ENCODE measurements at regions not wholly inside any gene's neighbourhood (a gene's known extent, or its start where the extent isn't known, plus 50 kb on each side); places are given as distances from the start of the nearest gene placed in this dataset.

- TF ChIP-seq CTCF (conservative IDR thresholded peaks at IDR 0.05) = no peak
- Histone ChIP-seq H3K23me2 (ENCODE audit: insufficient read length, low read depth, low read length, poor library complexity, severe bottlenecking) (no peaks in the 10 kb centered on the region), H3K23ac (ENCODE audit: insufficient read length, low read depth, low read length) (no peak overlapping the region), H2BK15ac (ENCODE audit: low read depth, low read length) (no peak overlapping the region), H2BK120ac (ENCODE audit: low read depth, low read length, poor library complexity, severe bottlenecking) (no peak overlapping the region), H3K79me1 (ENCODE audit: insufficient read depth, low read depth, low read length, poor library complexity, severe bottlenecking) (no peaks in the 10 kb centered on the region), H2BK20ac (ENCODE audit: low read depth, low read length, poor library complexity, severe bottlenecking) (no peak overlapping the region), H3K27me3 (ENCODE audit: insufficient read depth, low read length) (no peaks in the 10 kb centered on the region), H3K9ac (ENCODE audit: extremely low read depth, insufficient read length, low read length) (no peak overlapping the region), H3K14ac (ENCODE audit: insufficient read depth, low read length) (no peak overlapping the region), H2AFZ (ENCODE audit: low read length) (no peak overlapping the region), H2BK12ac (ENCODE audit: insufficient read length, low read depth, low read length) (no peak overlapping the region), H3K4me1 (ENCODE audit: insufficient read depth, low read length) (peaks cover 2% of the 10 kb centered on the region; the same call in 1 of the 2 replicates), H3K9me3 (ENCODE audit: control insufficient read depth, low read depth, low read length) (no peaks in the 10 kb centered on the region), H4K20me1 (ENCODE audit: control insufficient read depth, insufficient read depth, insufficient read length) (no peaks in the 10 kb centered on the region), H4K91ac (ENCODE audit: insufficient read length, low read depth, low read length) (no peak overlapping the region), H2BK5ac (ENCODE audit: insufficient read length, low read length) (no peak overlapping the region), H3T11ph (ENCODE audit: low read length) (no peak overlapping the region), H4K5ac (ENCODE audit: insufficient read length, low read depth, low read length) (no peak overlapping the region), H2AK5ac (ENCODE audit: insufficient read length, low read length) (no peak overlapping the region), H3K4ac (ENCODE audit: low read depth, low read length) (no peak overlapping the region), H3K56ac (ENCODE audit: insufficient read length, low read depth, low read length) (no peak overlapping the region), H3K79me2 (ENCODE audit: insufficient read depth, low read length) (no peaks in the 10 kb centered on the region), H4K8ac (replicated peaks; ENCODE audit: insufficient read length, low read depth, low read length) (no peak overlapping the region), H3K27ac (ENCODE audit: insufficient read length, low read depth, low read length) (no peak overlapping the region), H3K18ac (ENCODE audit: insufficient read length, low read depth, low read length) (no peak overlapping the region), H3K4me2 (ENCODE audit: insufficient read depth, insufficient read length, low read length) (no peak overlapping the region)
- H3K27ac Mint-ChIP-seq = no peak overlapping the region
- no peak overlapping the region for H3K4me3 Mint-ChIP-seq
- WGBS (ENCODE audit: extremely low coverage, insufficient read length, low lambda C conversion rate) = no CpG with 5 or more reads among the region's 3 CpGs
- H3K27me3 Mint-ChIP-seq (ENCODE audit: low read depth) = no peaks in the 10 kb centered on the region
- DNase-seq = no peak
- H3K9me3 Mint-ChIP-seq = no peaks in the 10 kb centered on the region
- no peaks in the 10 kb centered on the region; a peak in 1 of 7 replicates for H3K36me3 Mint-ChIP-seq (ENCODE audit: insufficient read depth in 1 of 3, low read depth in 3 of 3)
- peaks cover 23 to 24% of the 10 kb centered on the region in 2 experiments for H3K4me1 Mint-ChIP-seq
Observed at GRCh38 chr10:3964516-3964915, 179.5 kb upstream of the KLF6 start.
